GM21576 (cell line): ENCODE measurements at regions not wholly inside any gene's neighbourhood (a gene's known extent, or its start where the extent isn't known, plus 50 kb on each side); places are given as distances from the start of the nearest gene placed in this dataset.
"Not testable (repeated sequence)": the region's sequence is repeated elsewhere in the genome, so short reads cannot be mapped to it uniquely, and the experiment has no call there.

Experiments used
- ATAC-seq: cut with Tn5 transposase; IDR thresholded peaks from one replicate; pipeline ENCODE4 v1.9.1; 2021; ENCODE audit warnings: mild to moderate bottlenecking, moderate library complexity; ENCODE audit not compliant: unreplicated experiment

GRCh38 chr4:111337186-111337876, 714.5 kb upstream of the PITX2 start:
- ATAC-seq, result not testable (repeated sequence)

DNA sequence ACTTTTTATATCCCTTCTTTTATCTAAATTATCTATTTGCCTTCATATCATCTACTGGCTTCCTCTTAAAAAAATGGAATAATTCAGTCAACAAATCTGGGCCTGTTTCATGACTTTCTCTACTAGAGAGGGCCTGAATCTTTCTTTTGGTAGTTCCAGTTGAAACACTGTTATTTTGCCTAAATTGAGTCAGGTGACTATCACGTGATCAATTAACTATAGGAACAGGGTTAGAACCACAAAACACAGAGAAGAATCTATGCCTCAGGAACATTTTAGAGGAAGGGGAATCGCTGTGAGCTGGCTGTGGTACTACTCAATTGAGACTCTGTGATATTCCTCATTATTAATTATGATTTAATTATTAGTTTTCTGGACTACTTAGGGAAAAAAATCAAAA, 736.7 kb upstream of the PITX2 start:
- no peak for ATAC-seq

DNA sequence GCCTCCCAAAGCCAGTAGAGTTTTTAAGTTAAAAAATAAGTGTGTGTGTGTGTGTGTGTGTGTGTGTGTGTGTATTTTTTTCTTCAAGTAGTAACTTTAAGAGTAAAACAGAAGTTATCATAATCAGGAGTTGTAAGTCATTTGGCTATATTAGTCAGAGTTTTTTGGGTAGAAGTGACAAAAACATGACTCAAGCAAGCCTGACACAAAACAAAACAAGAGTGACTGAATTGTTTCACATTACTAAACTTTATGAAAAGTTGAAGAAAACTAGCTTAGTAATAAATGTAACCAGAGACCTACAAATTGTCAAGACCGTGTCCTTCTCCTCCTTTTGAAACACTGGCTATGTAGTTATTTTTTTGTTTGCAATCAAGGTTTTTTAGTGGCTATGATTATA, 738.0 kb upstream of the PITX2 start:
- no peak for ATAC-seq

- no peak for ATAC-seq
Observed at GRCh38 chr4:111362941-111363361, 740.1 kb upstream of the PITX2 start.

GRCh38 chr4:111377880-111378279, 755.0 kb upstream of the PITX2 start:
- ATAC-seq, result not testable (repeated sequence)

GRCh38 chr4:111388561-111388960, 756.7 kb upstream of the FAM241A start:
- ATAC-seq, result no peak

DNA sequence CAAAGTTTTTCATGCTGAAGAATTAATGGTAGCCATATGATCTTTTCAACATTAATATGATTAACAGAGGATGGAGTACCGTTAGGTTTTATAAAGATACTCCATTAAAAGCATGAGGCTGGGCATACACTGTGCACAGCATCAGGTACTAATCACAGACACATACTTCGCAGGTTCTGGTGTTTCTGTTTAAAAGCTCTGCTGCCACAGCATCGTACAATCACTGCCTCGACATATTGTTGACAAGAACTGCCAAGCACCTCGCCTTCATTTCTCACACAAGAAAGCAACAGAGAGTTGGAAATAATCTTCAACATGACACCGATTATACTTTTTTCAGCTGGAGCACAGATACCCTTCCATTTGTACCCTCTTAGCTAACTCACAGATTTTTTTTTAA, 753.4 kb upstream of the FAM241A start:
- no peak for ATAC-seq

DNA sequence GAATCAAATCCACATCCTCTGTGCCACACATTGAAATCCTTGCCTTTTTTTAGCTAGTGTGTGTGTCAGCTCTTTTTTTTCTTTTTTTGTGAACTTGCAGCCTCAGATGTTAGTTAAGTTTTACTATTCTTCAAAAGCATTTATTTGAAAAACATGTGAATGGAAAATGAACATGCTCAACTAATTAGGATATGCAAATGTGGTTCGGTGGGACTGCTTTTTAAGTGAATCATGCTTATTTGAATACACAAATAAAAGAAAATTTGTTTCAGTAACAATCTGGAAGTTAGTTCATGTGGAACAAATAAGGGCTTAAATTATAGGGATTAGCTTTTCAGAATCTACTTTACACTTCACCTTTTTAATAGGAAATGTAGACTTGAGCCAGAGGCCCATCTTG, 751.5 kb upstream of the FAM241A start:
- ATAC-seq, result no peak

DNA sequence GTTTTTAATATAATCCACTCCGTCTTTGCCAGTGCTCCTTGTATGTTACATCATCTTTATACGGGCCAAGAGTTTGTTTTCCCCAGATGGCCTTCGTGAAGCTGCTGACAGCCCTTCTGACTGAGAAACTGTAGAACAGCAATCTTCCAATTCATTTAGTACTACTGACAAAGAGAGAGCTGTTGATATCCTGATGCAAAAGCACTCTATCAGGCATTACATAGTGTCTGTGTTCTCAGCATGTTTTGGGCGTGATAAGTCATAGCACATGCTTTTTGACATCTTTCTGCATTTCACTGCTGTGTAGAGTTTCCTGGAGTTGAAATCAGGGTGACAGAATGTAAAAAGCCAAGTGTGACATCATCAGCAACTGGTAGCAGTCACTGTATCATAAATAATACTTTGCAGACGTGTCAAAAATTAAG, 746.3 kb upstream of the FAM241A start:
- ATAC-seq, result no peak

GRCh38 chr4:111399623-111400022, 745.6 kb upstream of the FAM241A start:
- no peak for ATAC-seq

DNA sequence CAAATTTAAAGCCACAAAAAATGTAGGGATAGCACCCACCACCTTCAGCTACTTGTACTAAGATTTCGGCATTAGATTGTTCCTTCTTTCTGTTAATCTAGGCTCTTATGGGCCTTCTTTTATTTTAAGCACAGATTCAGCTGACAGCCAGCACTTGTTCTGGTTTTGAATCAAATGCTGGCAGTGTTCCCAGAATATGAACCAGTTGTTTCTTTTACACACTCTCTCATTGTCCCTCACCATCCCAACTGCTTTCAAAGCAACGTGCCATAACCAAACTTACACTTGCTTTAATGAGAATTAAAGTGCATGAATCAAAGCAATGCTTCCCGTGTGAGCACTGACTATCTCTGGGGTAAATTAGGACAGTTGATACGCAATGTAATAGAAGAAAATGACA, 744.5 kb upstream of the FAM241A start:
- ATAC-seq, result no peak

DNA sequence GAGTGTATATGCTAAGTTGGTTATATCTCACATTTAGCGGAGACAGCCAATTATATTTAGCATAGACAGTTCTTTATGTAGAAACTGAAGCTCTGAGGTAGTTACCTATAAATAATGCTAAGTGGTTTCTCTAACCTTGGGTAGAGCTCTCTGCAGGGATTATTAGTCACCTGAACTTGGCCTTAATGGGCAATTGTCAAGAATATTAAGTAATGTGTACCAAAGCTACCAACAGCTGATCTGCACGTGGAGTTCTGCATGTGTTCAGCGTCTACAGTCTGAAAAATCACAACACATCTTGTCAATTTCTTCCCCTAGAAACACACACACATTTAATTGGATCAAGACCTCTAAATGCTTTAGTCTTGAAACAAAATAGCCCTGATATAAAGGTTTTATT, 740.6 kb upstream of the FAM241A start:
- ATAC-seq, result no peak

GRCh38 chr4:111405989-111406388, 739.3 kb upstream of the FAM241A start:
- ATAC-seq, result no peak

GRCh38 chr4:111410571-111410970, 734.7 kb upstream of the FAM241A start:
- ATAC-seq, result no peak

DNA sequence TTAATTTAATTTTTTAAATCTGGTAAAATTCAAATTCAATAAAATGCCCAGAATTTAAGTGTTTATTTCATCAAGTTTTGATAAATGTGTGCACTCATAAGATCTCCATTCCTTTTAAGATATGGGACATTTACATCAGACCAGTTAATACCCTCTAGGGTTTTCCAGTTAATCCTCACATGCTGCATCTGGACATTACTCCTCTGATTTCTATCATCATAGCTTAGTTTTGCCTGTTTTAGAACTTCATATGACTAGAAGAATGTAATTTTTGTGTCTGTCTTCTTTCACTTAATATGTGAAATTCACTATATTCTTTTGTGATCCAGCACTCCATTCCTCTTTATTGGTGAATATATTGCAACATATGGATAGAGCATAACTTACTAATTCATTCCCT, 727.7 kb upstream of the FAM241A start:
- no peak for ATAC-seq

DNA sequence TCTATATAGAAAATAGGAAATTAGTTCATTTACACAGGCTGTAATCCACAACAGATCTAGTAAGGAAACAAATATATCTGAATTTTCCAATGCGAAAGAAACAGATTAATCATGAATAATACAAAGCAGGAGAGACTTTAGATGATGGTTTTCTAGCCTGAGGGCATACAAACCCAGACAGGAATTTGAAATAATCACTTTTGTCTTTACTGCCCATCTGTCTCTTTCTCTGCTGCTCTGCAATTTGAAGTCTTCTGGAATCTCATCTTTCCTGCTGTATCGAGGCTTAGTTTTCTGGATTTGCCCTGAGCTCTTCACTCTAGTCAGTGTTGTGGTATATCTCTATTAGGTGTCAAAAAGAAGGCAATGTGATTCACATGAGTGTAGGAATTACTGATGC, 711.8 kb upstream of the FAM241A start:
- ATAC-seq, result no peak

DNA sequence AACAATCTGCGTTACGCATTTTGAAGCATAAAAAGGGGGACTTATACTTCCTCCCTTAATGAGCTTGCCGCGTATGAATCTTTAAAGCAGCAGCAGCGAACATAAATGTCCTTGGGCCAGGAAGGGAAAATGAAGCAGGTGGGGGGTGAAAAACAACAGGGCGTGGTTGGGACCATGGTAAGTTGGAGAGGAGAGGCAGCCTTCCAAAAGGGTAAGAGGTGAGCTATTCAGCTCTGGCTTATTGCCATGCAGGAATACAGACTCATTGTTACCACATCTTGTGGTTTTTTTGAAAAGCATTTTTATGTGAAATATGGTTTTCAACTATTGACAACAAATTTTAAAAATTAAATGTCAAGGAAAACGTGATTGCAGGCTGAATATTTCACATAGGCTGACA, 710.7 kb upstream of the FAM241A start:
- no peak for ATAC-seq

DNA sequence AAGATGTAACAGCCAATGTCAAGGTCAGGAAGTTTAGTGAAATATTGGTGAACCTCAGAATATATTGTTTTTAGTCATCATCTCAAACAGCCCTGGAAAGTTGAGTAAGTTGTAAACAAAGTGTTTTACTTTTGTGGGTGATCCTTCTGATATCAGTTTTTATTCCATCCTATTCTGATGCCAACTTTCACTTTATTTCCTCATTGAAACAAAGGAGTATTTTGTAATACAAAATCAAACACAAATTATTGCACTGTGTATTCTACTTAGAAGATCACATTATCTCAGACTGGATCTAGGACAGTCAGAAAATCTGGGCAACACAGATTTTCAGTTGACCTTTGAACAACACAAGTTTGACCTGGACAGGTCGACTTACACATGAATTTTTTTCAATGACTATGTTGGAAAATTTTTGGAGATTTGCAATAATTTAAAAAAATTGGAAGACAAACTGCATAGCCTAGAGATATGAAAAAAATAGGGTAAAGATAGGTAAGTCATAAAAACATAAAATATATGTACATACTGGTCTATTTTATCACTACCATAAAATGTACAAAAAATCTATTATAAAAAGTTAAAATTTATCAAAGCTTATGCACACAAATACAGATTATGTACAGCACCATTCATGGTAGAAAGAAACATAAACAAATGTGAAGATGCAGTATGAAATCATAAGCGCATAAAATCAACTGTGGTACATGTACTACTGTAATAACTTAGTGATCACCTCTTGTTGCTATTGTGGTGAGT, 709.1 kb upstream of the FAM241A start:
- no peak for ATAC-seq

- ATAC-seq, result no peak
Observed at GRCh38 chr4:111441687-111442086, 703.6 kb upstream of the FAM241A start.

- not testable (repeated sequence) for ATAC-seq
Observed at GRCh38 chr4:111444836-111445235, 700.4 kb upstream of the FAM241A start.

- no peak for ATAC-seq
Observed at GRCh38 chr4:111449657-111450056, 695.6 kb upstream of the FAM241A start.

DNA sequence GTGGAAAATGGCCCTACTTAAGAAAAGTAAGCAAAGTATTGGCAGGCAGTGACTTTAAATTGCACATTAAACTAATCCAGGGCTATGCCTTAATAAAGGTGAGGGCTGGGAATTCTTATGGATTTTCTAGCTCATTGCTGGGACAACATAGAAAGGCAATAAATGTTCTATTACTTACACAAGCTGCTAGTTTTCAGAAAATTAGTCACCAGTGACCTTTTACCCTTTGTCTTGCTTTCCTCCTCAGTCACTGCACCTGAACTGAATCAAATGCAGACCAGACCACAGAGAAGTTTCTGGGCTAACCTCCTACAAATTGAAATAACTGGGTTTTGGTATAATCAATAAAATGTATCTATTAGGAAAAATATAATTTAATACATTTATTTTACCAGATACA, 694.4 kb upstream of the FAM241A start:
- ATAC-seq, result no peak

- no peak for ATAC-seq
Observed at GRCh38 chr4:111453216-111453615, 692.0 kb upstream of the FAM241A start.
